ENCODE measurements at regions not wholly inside any gene's neighbourhood (a gene's known extent, or its start where the extent isn't known, plus 50 kb on each side); places are given as distances from the start of the nearest gene placed in this dataset.
"Not testable (repeated sequence)": the region's sequence is repeated elsewhere in the genome, so short reads cannot be mapped to it uniquely, and the experiment has no call there.

- Histone ChIP-seq H3K4me3 (ENCODE audit: low read depth, low read length) (no peak overlapping the region), H3K27ac (no peak overlapping the region), H3K27me3 (ENCODE audit: insufficient read depth, low read depth, severe bottlenecking) (no peaks in the 10 kb centered on the region), H3K36me3 (no peaks in the 10 kb centered on the region), H3K9me3 (ENCODE audit: severe bottlenecking) (no peaks in the 10 kb centered on the region)
- TF ChIP-seq, protein P1, sequence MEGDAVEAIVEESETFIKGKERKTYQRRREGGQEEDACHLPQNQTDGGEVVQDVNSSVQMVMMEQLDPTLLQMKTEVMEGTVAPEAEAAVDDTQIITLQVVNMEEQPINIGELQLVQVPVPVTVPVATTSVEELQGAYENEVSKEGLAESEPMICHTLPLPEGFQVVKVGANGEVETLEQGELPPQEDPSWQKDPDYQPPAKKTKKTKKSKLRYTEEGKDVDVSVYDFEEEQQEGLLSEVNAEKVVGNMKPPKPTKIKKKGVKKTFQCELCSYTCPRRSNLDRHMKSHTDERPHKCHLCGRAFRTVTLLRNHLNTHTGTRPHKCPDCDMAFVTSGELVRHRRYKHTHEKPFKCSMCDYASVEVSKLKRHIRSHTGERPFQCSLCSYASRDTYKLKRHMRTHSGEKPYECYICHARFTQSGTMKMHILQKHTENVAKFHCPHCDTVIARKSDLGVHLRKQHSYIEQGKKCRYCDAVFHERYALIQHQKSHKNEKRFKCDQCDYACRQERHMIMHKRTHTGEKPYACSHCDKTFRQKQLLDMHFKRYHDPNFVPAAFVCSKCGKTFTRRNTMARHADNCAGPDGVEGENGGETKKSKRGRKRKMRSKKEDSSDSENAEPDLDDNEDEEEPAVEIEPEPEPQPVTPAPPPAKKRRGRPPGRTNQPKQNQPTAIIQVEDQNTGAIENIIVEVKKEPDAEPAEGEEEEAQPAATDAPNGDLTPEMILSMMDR (IDR thresholded peaks at IDR 0.05; ENCODE audit: low read depth, low read length), result peak; percentile 71
- DNase-seq, result peak; percentile 64
Measured at GRCh38 chr22:26835929-26836528, 178.6 kb downstream of the MIAT start.

GRCh38 chr22:26837784-26838470, 180.5 kb downstream of the MIAT start:
- Histone ChIP-seq H3K36me3 (no peaks in the 10 kb centered on the region), H3K4me3 (ENCODE audit: low read depth, low read length) (no peak overlapping the region), H3K27me3 (ENCODE audit: insufficient read depth, low read depth, severe bottlenecking) (no peaks in the 10 kb centered on the region), H3K9me3 (ENCODE audit: severe bottlenecking) (no peaks in the 10 kb centered on the region), H3K27ac (no peak overlapping the region)
- TF ChIP-seq, protein P1 (IDR thresholded peaks at IDR 0.05; ENCODE audit: low read depth, low read length), result no peak
- DNase-seq, result no peak

DNA sequence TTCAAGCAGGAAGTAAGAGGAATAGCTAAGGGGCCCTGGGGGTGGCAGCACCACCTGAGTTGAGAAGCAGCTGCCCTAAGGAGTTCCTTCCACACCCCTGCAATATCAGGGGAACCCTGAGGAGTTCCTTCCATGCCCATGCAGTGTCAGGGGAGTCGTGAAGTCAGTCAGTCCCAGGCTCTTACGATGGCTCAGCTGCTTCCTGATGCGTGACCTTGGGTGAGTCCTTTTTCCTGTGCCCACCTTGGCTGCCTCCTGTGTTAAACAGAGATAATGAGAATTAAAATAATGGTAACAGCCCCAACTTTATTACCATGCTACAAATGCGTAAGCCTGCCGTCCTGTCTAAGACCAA, 181.1 kb downstream of the MIAT start:
- DNase-seq, result no peak
- H3K27me3 ChIP-seq (ENCODE audit: insufficient read depth, low read depth, severe bottlenecking), result no peaks in the 10 kb centered on the region
- H3K36me3 ChIP-seq, result no peaks in the 10 kb centered on the region
- TF ChIP-seq, protein P1 (IDR thresholded peaks at IDR 0.05; ENCODE audit: low read depth, low read length), result no peak
- no peaks in the 10 kb centered on the region for H3K9me3 ChIP-seq (ENCODE audit: severe bottlenecking)
- no peak overlapping the region for H3K27ac ChIP-seq
- H3K4me3 ChIP-seq (ENCODE audit: low read depth, low read length), result no peak overlapping the region

- no peaks in the 10 kb centered on the region for H3K27me3 ChIP-seq (ENCODE audit: insufficient read depth, low read depth, severe bottlenecking)
- H3K9me3 ChIP-seq (ENCODE audit: severe bottlenecking), result no peaks in the 10 kb centered on the region
- H3K36me3 ChIP-seq, result no peaks in the 10 kb centered on the region
- no peak overlapping the region for H3K4me3 ChIP-seq (ENCODE audit: low read depth, low read length)
- DNase-seq, result no peak
- TF ChIP-seq, protein P1 (IDR thresholded peaks at IDR 0.05; ENCODE audit: low read depth, low read length), result no peak
- no peak overlapping the region for H3K27ac ChIP-seq
Measured at GRCh38 chr22:26839216-26839615, 181.8 kb downstream of the MIAT start.

DNA sequence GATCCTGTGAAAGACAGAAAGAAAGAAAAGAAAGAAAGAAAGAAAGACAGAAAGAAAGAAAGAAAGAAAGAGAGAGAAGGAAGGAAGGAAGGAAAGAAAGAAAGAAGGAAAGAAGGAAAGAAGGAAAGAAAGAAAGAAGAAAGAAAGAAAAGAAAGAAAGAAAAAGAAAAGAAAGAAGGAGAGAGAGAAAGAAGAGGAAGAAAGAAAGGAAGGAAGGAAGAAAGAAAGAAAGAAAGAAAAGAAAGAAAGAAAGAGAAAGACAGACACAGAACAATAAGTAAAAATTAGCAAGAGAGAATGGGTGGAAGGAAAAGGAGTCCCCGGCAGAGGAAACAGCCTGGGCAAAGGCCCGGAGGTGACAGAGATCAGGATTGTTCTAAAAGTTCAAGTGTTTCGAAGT, 183.4 kb downstream of the MIAT start:
- H3K27me3 ChIP-seq (ENCODE audit: insufficient read depth, low read depth, severe bottlenecking); H3K4me3 ChIP-seq (ENCODE audit: low read depth, low read length); DNase-seq; H3K9me3 ChIP-seq (ENCODE audit: severe bottlenecking); H3K36me3 ChIP-seq; H3K27ac ChIP-seq: not testable (repeated sequence)

DNA sequence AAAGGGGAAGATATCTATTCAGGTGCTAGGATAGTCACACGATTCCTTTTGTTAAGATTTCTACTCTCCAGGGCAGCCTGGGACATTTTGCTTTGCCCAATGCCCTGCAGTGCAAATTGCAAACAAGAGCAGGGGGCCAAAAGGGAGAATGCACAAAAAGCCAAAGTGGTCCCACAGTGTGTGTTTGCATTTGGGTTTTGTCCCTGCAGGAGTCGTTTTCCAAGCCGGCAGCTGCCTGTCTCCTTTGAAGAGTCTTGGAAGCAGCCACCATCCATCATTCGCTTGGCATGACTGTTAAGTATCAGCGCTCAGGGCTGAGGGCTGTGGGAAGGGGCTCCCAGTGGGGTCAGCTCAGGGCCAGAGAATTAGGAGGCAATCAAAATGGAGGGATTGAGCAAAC, 184.7 kb downstream of the MIAT start:
- no peaks in the 10 kb centered on the region for H3K36me3 ChIP-seq
- H3K9me3 ChIP-seq (ENCODE audit: severe bottlenecking), result no peaks in the 10 kb centered on the region
- no peak overlapping the region for H3K4me3 ChIP-seq (ENCODE audit: low read depth, low read length)
- H3K27ac ChIP-seq, result no peak overlapping the region
- DNase-seq, result no peak
- TF ChIP-seq, protein P1 (IDR thresholded peaks at IDR 0.05; ENCODE audit: low read depth, low read length), result no peak
- no peaks in the 10 kb centered on the region for H3K27me3 ChIP-seq (ENCODE audit: insufficient read depth, low read depth, severe bottlenecking)
